Body of pancreas (tissue), 4 donors: ENCODE measurements at regions not wholly inside any gene's neighbourhood (a gene's known extent, or its start where the extent isn't known, plus 50 kb on each side); places are given as distances from the start of the nearest gene placed in this dataset.
A peak's percentile ranks its signal among the peaks of the same experiment; 100 is the strongest.

Source experiments
- ATAC-seq: fragments of 150-250 bp; one replicate; pipeline ENCODE4 v1.9.1; 2016
- DNase-seq, 4 donors: peaks; one replicate each; pipeline ENCODE4 v3.0.0-alpha.2; 2019
- H3K27ac ChIP-seq, 4 donors: fragments of 200-600 bp; sonication (generic); 1 replicate in 3 of 4; 2 replicates in 1 of 4; pipeline versions ENCODE4 v1.5.1 to v1.6.1; 2016 to 2019; ENCODE audit warnings: mild to moderate bottlenecking in 1 of 4, mixed read lengths in 1 of 4, moderate library complexity in 1 of 4
- H3K27me3 ChIP-seq, 2 donors: fragments of 200-600 bp; sonication (generic); one replicate each; pipeline ENCODE4 v1.6.0; 2016; ENCODE audit warnings: mild to moderate bottlenecking in 1 of 2
- H3K36me3 ChIP-seq, 2 donors: fragments of 200-600 bp; sonication (generic); replicated peaks in 1 of 2; 2 replicates each; pipeline ENCODE4 v1.5.1; 2016; ENCODE audit warnings: low read depth in 2 of 2; ENCODE audit not compliant: insufficient read depth in 1 of 2
- H3K4me1 ChIP-seq: fragments of 200-600 bp; sonication (generic); one replicate; pipeline ENCODE4 v1.6.0; 2016
- H3K4me3 ChIP-seq, 2 donors: fragments of 200-600 bp; sonication (generic); 1 replicate in 1 of 2; 2 replicates in 1 of 2; pipeline ENCODE4 v1.5.1; 2016 to 2019
- H3K9me3 ChIP-seq, 3 donors: fragments of 200-600 bp; sonication (generic); 1 replicate in 2 of 3; 2 replicates in 1 of 3; pipeline ENCODE4 v1.5.1; 2016
- POLR2A ChIP-seq, 3 donors: fragments of 450-650 bp; IDR thresholded peaks; one replicate each; pipeline ENCODE4 v1.6.1; 2016; ENCODE audit warnings: antibody characterized with exemption in 3 of 3, mild to moderate bottlenecking in 2 of 3
- WGBS, 2 donors: methylation state at CpG; one replicate each; pipeline ENCODE4 v1.1.5; 2017; 5-methylcytosine and 5-hydroxymethylcytosine counted together
- intact Hi-C: fragments of 100-400 bp; cut with DNase I; formaldehyde crosslinking; loops from one replicate; pipeline ENCODE4 v1.15.1; 2023
- TF ChIP-seq, protein P1 (sequence below), 7 experiments: fragments of 450-650 bp in 4 of 7; fragments of 200-600 bp in 3 of 7; sonication (generic) in 3 of 7; IDR thresholded peaks; one replicate each; pipeline ENCODE4 v1.5.1; 2016 to 2019; ENCODE audit warnings: antibody characterized with exemption in 7 of 7

DNA sequence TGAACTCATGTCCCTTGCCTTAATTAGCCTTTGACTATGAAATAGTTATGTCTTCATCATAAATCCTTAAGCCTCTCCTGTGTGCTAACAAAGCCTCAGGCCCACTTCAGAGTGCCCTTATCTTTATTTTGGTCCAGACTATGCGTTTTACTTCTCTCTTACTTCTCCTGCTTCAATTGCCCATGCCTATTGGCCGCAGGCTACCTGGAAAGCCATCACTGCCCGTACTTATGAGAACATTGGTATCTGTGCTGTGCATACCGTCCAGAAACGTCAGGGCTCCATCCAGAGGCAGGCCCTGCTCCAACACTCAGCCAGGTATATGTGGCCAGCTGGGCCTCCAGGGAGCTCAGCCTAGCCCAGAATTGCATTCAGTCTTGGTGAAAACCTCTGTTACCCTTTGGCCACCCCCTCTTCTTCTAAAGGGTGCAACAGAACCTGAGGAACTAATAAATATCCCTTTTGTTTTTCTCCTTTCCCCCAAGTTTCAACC is 212.4 kb upstream of the MTPN start:
- Histone ChIP-seq H3K36me3 (no peaks in the 10 kb centered on the region), H3K4me3 (no peak overlapping the region), H3K9me3 (no peaks in the 10 kb centered on the region), H3K4me1 (no peaks in the 10 kb centered on the region), H3K27ac (no peak overlapping the region), H3K27me3 (no peaks in the 10 kb centered on the region)
- intact Hi-C loops, result no loop called here
- ATAC-seq, result no peak
- no peak for TF ChIP-seq POLR2A (IDR thresholded peaks at IDR 0.05)
- TF ChIP-seq, protein P1, sequence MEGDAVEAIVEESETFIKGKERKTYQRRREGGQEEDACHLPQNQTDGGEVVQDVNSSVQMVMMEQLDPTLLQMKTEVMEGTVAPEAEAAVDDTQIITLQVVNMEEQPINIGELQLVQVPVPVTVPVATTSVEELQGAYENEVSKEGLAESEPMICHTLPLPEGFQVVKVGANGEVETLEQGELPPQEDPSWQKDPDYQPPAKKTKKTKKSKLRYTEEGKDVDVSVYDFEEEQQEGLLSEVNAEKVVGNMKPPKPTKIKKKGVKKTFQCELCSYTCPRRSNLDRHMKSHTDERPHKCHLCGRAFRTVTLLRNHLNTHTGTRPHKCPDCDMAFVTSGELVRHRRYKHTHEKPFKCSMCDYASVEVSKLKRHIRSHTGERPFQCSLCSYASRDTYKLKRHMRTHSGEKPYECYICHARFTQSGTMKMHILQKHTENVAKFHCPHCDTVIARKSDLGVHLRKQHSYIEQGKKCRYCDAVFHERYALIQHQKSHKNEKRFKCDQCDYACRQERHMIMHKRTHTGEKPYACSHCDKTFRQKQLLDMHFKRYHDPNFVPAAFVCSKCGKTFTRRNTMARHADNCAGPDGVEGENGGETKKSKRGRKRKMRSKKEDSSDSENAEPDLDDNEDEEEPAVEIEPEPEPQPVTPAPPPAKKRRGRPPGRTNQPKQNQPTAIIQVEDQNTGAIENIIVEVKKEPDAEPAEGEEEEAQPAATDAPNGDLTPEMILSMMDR (IDR thresholded peaks at IDR 0.05), result no peak
- WGBS, 2 donors, result 64 to 66% methylated on average over 5 of the region's 5 CpGs
- DNase-seq, result no peak

DNA sequence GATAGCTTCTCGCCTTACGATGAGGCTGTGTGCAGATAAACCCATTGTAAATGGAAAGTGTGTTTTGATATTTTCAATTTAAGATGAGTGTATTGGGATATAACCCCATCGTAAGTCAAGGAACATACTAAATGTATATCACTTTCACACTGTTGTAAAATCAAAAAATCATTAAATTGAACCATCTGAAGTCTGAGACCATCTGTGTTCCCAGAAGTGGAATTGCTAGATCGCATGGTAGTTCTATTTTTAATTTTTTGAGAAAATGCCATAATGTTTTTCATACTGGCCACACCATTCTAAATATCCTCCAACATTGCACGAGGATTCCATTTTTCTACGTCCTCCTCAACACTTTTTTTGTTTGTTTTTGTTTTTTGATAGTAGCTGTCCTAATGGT is 209.1 kb upstream of the MTPN start:
- 67 to 75% methylated on average over 6 of the region's 6 CpGs for WGBS, 2 donors
- ATAC-seq (no peak), DNase-seq (no peak)
- Histone ChIP-seq H3K9me3 (no peaks in the 10 kb centered on the region), H3K4me3 (no peak overlapping the region), H3K27ac (no peak overlapping the region), H3K4me1 (no peaks in the 10 kb centered on the region), H3K36me3 (no peaks in the 10 kb centered on the region), H3K27me3 (no peaks in the 10 kb centered on the region)
- intact Hi-C loops, result no loop called here
- TF ChIP-seq, protein P1 (IDR thresholded peaks at IDR 0.05), result no peak
- TF ChIP-seq POLR2A (IDR thresholded peaks at IDR 0.05), result no peak

DNA sequence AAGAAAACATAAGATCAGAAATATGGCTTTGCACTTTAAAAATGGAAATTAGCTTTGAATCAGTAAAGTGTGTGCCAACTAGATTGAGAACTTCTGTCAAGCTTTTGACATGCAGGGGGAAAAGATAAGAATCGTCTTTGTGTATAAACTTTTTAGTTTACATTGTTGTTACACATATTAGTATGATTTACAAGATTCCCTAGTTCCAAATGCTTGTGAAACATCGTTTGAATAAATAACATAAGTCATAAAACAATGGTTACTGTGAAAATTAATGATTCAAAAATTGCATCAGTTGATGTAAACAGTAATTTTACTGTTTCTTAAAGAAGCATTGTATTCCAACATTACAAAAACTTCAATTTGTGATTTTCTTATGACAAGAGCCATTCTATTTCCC is 207.6 kb upstream of the MTPN start:
- DNase-seq (no peak), ATAC-seq (no peak)
- H3K4me3 ChIP-seq, result no peak overlapping the region
- H3K27ac ChIP-seq, result no peak overlapping the region
- H3K36me3 ChIP-seq, result no peaks in the 10 kb centered on the region
- TF ChIP-seq, protein P1 (IDR thresholded peaks at IDR 0.05), result no peak
- no peak for TF ChIP-seq POLR2A (IDR thresholded peaks at IDR 0.05)
- WGBS, 2 donors, result 11 to 20% methylated on average over 2 of the region's 2 CpGs
- H3K9me3 ChIP-seq, result no peaks in the 10 kb centered on the region
- H3K27me3 ChIP-seq, result no peaks in the 10 kb centered on the region
- H3K4me1 ChIP-seq, result no peaks in the 10 kb centered on the region
- intact Hi-C loops, result no loop called here

DNA sequence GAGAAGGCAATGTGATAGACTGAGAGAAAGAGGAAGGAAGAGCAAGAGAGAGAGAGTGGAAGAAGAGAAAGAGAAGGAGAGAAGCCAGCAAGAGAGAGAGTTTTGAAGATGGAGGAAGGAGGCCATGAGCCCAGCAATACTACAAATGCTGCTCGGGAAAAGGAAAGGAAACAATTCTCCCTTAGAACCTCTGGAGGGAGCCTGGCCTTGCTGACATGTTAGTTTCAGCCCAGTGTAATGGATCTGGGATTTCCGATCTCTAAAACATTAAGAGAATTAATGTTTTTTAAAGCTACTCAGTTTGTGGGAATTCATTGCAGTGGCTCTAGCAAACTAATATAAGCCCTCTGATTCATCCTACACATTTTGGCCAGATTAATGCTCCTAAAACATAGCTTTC is 206.8 kb upstream of the MTPN start:
- H3K27ac ChIP-seq, result no peak overlapping the region
- no peaks in the 10 kb centered on the region for H3K36me3 ChIP-seq
- no peak overlapping the region for H3K4me3 ChIP-seq
- intact Hi-C loops, result no loop called here
- 27 to 39% methylated on average over 2 of the region's 2 CpGs for WGBS, 2 donors
- no peaks in the 10 kb centered on the region for H3K27me3 ChIP-seq
- ATAC-seq (no peak), DNase-seq (no peak)
- no peaks in the 10 kb centered on the region for H3K4me1 ChIP-seq
- H3K9me3 ChIP-seq, result no peaks in the 10 kb centered on the region
- no peak for TF ChIP-seq POLR2A (IDR thresholded peaks at IDR 0.05)
- TF ChIP-seq, protein P1 (IDR thresholded peaks at IDR 0.05), result peak in 2 of 7 experiments; percentile 28 to 33

DNA sequence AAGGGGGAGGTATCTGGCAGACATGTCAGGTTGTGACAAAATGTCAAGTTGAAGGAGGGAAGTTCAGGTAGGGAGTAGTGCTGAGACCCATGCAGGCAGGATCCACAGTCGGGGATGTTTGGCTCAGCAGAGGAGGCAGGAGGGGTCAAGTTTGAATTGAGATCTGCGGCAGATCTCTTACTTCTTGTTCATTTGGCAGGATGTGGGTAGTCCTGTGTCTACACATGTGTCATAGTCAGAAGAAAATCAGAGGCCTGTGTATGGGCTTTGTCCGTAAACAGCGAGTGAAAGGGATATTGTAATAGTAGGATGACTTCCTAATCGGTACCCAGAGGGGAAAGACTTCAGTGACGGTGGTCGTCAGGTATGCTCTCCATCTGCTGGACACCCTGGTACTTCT is 203.8 kb upstream of the MTPN start:
- ATAC-seq (no peak), DNase-seq (no peak)
- Histone ChIP-seq H3K9me3 (no peaks in the 10 kb centered on the region), H3K4me3 (no peak overlapping the region), H3K27ac (no peak overlapping the region), H3K36me3 (no peaks in the 10 kb centered on the region), H3K27me3 (no peaks in the 10 kb centered on the region), H3K4me1 (no peaks in the 10 kb centered on the region)
- no peak for TF ChIP-seq POLR2A (IDR thresholded peaks at IDR 0.05)
- TF ChIP-seq, protein P1 (IDR thresholded peaks at IDR 0.05), result no peak
- WGBS, 2 donors, result 64 to 74% methylated on average over 7 of the region's 7 CpGs
- intact Hi-C loops, result no loop called here
